Urinary bladder (tissue), 3 donors: ENCODE measurements at regions not wholly inside any gene's neighbourhood (a gene's known extent, or its start where the extent isn't known, plus 50 kb on each side); places are given as distances from the start of the nearest gene placed in this dataset.
"Not testable (repeated sequence)": the region's sequence is repeated elsewhere in the genome, so short reads cannot be mapped to it uniquely, and the experiment has no call there.

Experiments
- DNase-seq: peaks from one replicate; pipeline ENCODE4 v3.0.0-alpha.2; 2015; ENCODE audit errors: extremely low spot score
- H3K27ac ChIP-seq: one replicate; pipeline ENCODE4 v1.5.1; 2013; ENCODE audit warnings: low read depth, mild to moderate bottlenecking, moderate library complexity
- H3K36me3 ChIP-seq: one replicate; pipeline ENCODE4 v1.6.1; 2013; ENCODE audit warnings: mild to moderate bottlenecking, moderate library complexity; ENCODE audit not compliant: insufficient read depth
- H3K4me1 ChIP-seq: one replicate; pipeline ENCODE4 v1.6.1; 2013; ENCODE audit warnings: mild to moderate bottlenecking, moderate library complexity; ENCODE audit not compliant: insufficient read depth
- H3K4me3 ChIP-seq: one replicate; pipeline ENCODE4 v1.5.1; 2013; ENCODE audit warnings: low read depth, low read length
- WGBS: extraction: QIAGEN DNeasy Blood & Tissue Kit; methylation state at CpG from one replicate; pipeline ENCODE4 v1.1.7; 2013; 5-methylcytosine and 5-hydroxymethylcytosine counted together
- donor health status: healthy with polysubstance abuse.
- donor health status: healthy.

DNA sequence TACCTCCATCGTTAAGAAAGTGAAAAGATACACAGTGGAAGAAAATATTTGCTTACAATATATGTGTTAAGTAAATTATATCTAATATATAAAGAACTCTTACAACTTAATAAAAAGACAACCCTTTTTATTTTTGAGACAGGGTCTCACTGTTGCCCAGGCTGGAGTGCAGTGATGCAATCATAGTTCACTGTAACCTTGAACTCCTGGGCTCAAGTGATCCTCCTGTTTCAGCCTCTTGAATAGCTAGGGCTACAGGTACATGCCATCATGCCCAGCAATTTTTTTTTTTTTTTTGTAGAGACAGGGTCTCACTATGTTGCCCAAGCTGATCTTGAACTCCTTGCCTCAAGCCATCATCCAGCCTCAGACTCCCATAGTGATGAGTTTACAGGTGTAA is 50.8 kb upstream of the KIF13A start:
- 95% methylated on average over 1 of the region's 1 CpG for WGBS
- not testable (repeated sequence) for H3K4me1 ChIP-seq

More for the DNA sequence above, 50.8 kb upstream of the KIF13A start:
- not testable (repeated sequence) for H3K4me3 ChIP-seq, H3K27ac ChIP-seq, DNase-seq, H3K36me3 ChIP-seq
